Caki2 (cell line): ENCODE measurements at regions not wholly inside any gene's neighbourhood (a gene's known extent, or its start where the extent isn't known, plus 50 kb on each side); places are given as distances from the start of the nearest gene placed in this dataset.

ENCODE experiments used
- DNase-seq: peaks from one replicate; pipeline ENCODE4 v3.0.0-alpha.2; 2015; ENCODE audit warnings: low read depth
- in situ Hi-C: cut with HindIII; loops from 2 replicates; pipeline ENCODE4 v1.10.0; 2016; ENCODE audit warnings: low sequenced_read_pairs, low pct_unique_long_range_greater_than_20kb, mixed read lengths

DNA sequence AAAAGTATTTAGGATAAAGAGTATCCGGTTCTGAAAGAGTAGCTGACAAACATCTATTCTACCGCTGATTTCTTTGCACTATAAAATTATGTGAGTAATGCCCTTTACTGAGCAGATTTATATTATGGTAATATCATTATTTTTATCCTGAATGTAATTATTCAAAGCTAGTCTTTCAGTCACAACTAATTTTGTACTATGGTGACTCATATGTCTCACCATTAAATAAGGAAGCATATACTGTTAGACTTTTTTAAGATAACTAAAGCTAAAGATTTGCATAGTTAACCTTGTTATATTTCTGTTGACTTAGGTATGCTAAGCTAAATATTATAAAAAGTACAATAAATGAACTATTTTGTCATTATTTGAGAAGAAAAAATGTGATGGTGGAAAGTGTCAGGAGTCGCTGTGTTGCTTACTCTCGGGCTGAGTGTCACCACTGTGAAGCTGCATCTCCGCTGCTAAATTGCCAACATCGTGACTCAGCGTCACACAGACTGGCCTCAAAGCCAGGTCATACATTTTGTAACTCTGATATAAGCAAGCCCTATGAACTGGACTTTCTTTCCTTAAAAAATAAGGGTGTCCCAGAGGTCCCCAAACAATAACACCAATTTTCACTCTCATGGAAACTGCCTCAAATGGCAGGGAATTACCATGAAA, 69.1 kb upstream of the SSTR1 start:
- DNase-seq = peak; percentile 57
- in situ Hi-C loops = no loop called here

DNA sequence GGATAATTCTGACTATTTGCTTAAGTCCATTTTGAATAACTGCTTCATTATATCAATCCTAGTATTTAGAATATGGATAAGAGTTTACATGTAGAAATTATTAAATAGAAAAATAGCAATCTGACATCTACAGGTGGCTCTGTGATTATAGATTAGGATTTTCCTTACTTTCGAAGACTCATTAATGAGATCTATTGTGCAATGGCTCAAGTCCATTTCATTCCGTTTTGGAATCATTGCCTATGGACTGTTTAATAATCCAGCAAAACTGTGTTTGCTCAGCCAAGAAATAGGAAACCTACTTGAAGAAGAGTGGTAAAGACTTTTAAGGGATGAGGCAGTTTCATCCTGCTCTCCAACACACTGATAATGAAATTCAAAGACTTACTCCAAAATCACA, 67.8 kb upstream of the SSTR1 start:
- in situ Hi-C loops = no loop called here
- DNase-seq = no peak

DNA sequence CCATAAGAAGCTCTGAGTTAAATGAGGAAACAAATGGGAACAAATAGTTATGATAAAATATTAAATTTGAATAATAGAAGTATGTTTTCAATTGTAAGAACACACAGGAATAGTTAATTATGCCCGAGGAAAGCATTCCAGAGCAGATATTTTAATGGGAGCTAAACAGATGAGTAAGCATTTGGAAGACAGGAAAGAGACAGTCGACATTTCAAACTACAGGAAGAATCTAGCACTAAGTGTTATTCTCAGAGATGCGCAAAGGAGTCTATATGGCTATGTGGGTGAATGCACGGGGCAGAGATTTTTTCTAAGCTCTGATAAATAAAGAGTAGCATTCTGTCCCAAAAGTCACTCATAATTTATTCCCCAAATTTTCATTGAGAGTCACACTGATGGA, 64.5 kb upstream of the SSTR1 start:
- DNase-seq = no peak
- in situ Hi-C loops = no loop called here

DNA sequence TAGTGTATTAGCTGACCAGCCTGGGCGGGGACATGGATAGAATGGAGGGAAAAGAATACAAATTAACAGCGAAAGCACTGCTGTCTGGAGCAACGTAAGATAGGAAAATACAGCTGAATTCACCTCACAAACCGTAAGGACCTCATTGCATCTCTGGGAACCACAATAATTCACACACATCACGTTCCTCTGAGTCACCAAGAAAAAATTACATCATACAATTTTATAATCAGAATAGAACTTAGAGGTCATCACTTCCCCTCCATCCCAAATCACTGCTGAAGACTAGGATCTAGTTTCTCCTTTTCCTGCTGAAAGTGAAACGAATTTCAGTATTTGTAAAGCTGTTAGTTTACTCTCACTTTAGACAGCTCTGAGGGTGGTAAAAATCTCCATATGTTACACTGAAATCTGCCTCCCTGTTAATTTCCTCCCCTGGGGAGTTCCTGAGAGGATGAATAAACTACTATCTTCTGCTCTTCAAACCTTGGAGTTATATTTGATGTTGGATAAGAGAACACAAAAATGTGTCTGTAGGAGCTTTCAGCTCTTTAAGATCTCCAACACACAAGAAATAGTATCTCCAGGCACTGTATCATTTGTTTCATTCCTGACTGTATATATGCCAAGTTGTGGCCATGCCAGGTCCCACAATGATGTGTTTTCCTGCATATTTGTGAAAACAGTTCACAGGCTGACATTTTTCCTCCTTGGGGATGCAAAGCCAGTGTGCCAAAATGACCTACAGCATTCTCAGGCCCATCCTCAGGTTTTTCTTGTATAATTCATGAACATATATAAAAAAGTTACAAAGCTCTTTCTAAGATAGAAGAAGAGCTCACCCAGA, 63.8 kb upstream of the SSTR1 start:
- peak; percentile 6 for DNase-seq
- in situ Hi-C loops = no loop called here

DNA sequence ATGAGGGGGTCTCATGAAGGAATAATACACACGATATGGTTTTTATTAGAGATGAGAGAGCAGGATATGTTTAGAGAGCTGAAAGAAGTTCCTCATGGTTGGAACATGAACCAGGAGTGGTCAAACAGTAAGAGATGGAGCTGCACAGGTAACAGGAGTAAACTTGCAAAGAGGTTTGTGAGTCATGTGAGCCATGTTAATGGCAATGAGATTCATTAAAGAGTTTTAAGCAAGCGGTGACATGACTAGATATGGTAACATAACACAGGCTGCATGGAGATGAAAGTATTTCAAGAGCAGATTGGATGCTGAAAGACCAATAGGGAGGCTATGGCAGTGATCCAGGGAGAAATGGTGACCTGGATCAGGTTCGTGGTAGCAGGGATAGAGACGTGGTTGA, 62.6 kb upstream of the SSTR1 start:
- in situ Hi-C loops = no loop called here
- DNase-seq = no peak

DNA sequence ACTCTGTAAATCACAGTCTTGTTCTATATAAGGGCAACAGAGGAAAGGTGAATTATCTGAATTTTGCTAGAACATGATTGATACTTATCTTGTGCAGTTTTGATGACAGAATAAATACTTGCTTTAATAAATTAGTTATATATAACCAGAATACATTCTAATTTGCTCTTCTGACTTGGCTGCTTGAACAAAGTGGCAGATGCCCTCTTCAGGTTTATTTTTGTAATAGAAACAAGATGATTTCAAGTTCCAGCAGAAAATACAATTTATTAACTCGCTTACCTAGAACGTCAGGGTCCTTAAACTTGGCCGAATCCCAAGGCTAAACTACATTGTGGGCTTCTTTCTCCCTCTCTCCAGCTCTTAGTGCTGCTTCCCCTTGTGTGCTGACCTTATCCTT, 57.6 kb upstream of the SSTR1 start:
- in situ Hi-C loops = no loop called here
- DNase-seq = no peak
